Loucy (cell line): ENCODE measurements at regions not wholly inside any gene's neighbourhood (a gene's known extent, or its start where the extent isn't known, plus 50 kb on each side); places are given as distances from the start of the nearest gene placed in this dataset.
"Not testable (repeated sequence)": the region's sequence is repeated elsewhere in the genome, so short reads cannot be mapped to it uniquely, and the experiment has no call there.

Experiments
- H2AFZ ChIP-seq: fragments of 200-600 bp; sonication (generic); 2 replicates; pipeline ENCODE4 v1.6.0; 2016; ENCODE audit warnings: antibody characterized with exemption, mild to moderate bottlenecking, low read length, moderate library complexity
- H3F3A ChIP-seq: fragments of 200-600 bp; 2 replicates; pipeline ENCODE4 v1.6.0; 2016; ENCODE audit warnings: antibody characterized with exemption, low read depth, mild to moderate bottlenecking
- H3K27me3 ChIP-seq: fragments of 200-600 bp; sonication (generic); 2 replicates; pipeline ENCODE4 v1.6.1; 2014; ENCODE audit warnings: low read length, mild to moderate bottlenecking; ENCODE audit not compliant: insufficient read depth, poor library complexity, severe bottlenecking
- H3K36me3 ChIP-seq: fragments of 200-600 bp; sonication (generic); 2 replicates; pipeline ENCODE4 v1.6.1; 2016; ENCODE audit warnings: low read length; ENCODE audit not compliant: insufficient read depth
- H3K4me1 ChIP-seq: fragments of 200-600 bp; sonication (generic); 2 replicates; pipeline ENCODE4 v1.5.1; 2014; ENCODE audit warnings: low read length, mild to moderate bottlenecking; ENCODE audit not compliant: insufficient read depth, poor library complexity, severe bottlenecking
- H3K4me2 ChIP-seq: fragments of 200-600 bp; sonication (generic); 2 replicates; pipeline ENCODE4 v1.6.0; 2014; ENCODE audit warnings: antibody characterized with exemption, low read length, low read depth, mild to moderate bottlenecking; ENCODE audit not compliant: poor library complexity, severe bottlenecking
- H3K4me3 ChIP-seq: fragments of 200-600 bp; sonication (generic); 2 replicates; pipeline ENCODE4 v1.5.1; 2014; ENCODE audit warnings: low read length, mild to moderate bottlenecking, mixed read lengths; ENCODE audit not compliant: poor library complexity, severe bottlenecking
- H3K79me2 ChIP-seq: fragments of 200-600 bp; sonication (generic); 2 replicates; pipeline ENCODE4 v1.6.1; 2014; ENCODE audit warnings: low read length; ENCODE audit not compliant: insufficient read depth
- H3K9ac ChIP-seq: fragments of 200-600 bp; sonication (generic); 2 replicates; pipeline ENCODE4 v1.6.0; 2014; ENCODE audit warnings: mild to moderate bottlenecking, low read depth, low read length, moderate library complexity; ENCODE audit not compliant: poor library complexity, severe bottlenecking
- H3K9me2 ChIP-seq: fragments of 200-600 bp; sonication (generic); replicated peaks from 2 replicates; pipeline ENCODE4 v1.6.1; 2016; ENCODE audit warnings: low read depth, low read length, mixed read lengths
- H3K9me3 ChIP-seq: fragments of 200-600 bp; sonication (generic); 2 replicates; pipeline ENCODE4 v1.6.1; 2014; ENCODE audit warnings: mild to moderate bottlenecking, antibody characterized with exemption, low read length, low read depth; ENCODE audit not compliant: insufficient read depth
- H4K20me1 ChIP-seq: fragments of 200-600 bp; sonication (generic); 2 replicates; pipeline ENCODE4 v1.6.0; 2014; ENCODE audit warnings: antibody characterized with exemption, low read length, mild to moderate bottlenecking; ENCODE audit not compliant: insufficient read depth, poor library complexity, severe bottlenecking
- EZH2phosphoT487 ChIP-seq: fragments of 200-600 bp; IDR thresholded peaks from 2 replicates; pipeline ENCODE4 v1.6.1; 2018; ENCODE audit warnings: antibody characterized with exemption, mild to moderate bottlenecking, moderate library complexity, borderline replicate concordance
- TF ChIP-seq, protein P1 (sequence below): fragments of 200-600 bp; sonication (generic); conservative IDR thresholded peaks from 2 replicates; pipeline ENCODE4 v1.5.1; 2014; ENCODE audit warnings: mild to moderate bottlenecking, antibody characterized with exemption, low read length

- no peak overlapping the region for H2AFZ ChIP-seq
- H3K79me2 ChIP-seq = no peaks in the 10 kb centered on the region
- H3K27me3 ChIP-seq = no peaks in the 10 kb centered on the region
- H3K4me3 ChIP-seq = no peak overlapping the region
- no peaks in the 10 kb centered on the region for H4K20me1 ChIP-seq
- no peaks in the 10 kb centered on the region for H3K36me3 ChIP-seq
- no peak overlapping the region for H3K9ac ChIP-seq
- TF ChIP-seq, protein P1, sequence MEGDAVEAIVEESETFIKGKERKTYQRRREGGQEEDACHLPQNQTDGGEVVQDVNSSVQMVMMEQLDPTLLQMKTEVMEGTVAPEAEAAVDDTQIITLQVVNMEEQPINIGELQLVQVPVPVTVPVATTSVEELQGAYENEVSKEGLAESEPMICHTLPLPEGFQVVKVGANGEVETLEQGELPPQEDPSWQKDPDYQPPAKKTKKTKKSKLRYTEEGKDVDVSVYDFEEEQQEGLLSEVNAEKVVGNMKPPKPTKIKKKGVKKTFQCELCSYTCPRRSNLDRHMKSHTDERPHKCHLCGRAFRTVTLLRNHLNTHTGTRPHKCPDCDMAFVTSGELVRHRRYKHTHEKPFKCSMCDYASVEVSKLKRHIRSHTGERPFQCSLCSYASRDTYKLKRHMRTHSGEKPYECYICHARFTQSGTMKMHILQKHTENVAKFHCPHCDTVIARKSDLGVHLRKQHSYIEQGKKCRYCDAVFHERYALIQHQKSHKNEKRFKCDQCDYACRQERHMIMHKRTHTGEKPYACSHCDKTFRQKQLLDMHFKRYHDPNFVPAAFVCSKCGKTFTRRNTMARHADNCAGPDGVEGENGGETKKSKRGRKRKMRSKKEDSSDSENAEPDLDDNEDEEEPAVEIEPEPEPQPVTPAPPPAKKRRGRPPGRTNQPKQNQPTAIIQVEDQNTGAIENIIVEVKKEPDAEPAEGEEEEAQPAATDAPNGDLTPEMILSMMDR = no peak
- TF ChIP-seq EZH2phosphoT487 = no peak
- H3K4me1 ChIP-seq = no peaks in the 10 kb centered on the region
- no peak overlapping the region for H3K4me2 ChIP-seq
- H3F3A ChIP-seq = no peaks in the 10 kb centered on the region
- no peaks in the 10 kb centered on the region for H3K9me2 ChIP-seq
- H3K9me3 ChIP-seq = no peaks in the 10 kb centered on the region
Observed at GRCh38 chr10:61197057-61197456, 253.1 kb upstream of the RHOBTB1 start.

- H4K20me1 ChIP-seq = no peaks in the 10 kb centered on the region
- no peaks in the 10 kb centered on the region for H3K27me3 ChIP-seq
- TF ChIP-seq, protein P1 = no peak
- no peak for TF ChIP-seq EZH2phosphoT487
- H3K4me3 ChIP-seq = no peak overlapping the region
- H3K9me3 ChIP-seq = no peaks in the 10 kb centered on the region
- no peak overlapping the region for H3K4me2 ChIP-seq
- no peak overlapping the region for H3K9ac ChIP-seq
- no peaks in the 10 kb centered on the region for H3F3A ChIP-seq
- H3K4me1 ChIP-seq = no peaks in the 10 kb centered on the region
- H2AFZ ChIP-seq = no peak overlapping the region
- no peaks in the 10 kb centered on the region for H3K9me2 ChIP-seq
- H3K79me2 ChIP-seq = no peaks in the 10 kb centered on the region
- H3K36me3 ChIP-seq = no peaks in the 10 kb centered on the region
Observed at GRCh38 chr10:61195211-61195610, 251.2 kb upstream of the RHOBTB1 start.

- not testable (repeated sequence) for H3K4me2 ChIP-seq, H3K9me3 ChIP-seq, H3K4me3 ChIP-seq, H3K36me3 ChIP-seq, H2AFZ ChIP-seq, H3F3A ChIP-seq, H3K9ac ChIP-seq, H3K9me2 ChIP-seq, H3K79me2 ChIP-seq, H4K20me1 ChIP-seq, H3K27me3 ChIP-seq
- peaks cover 11% of the 10 kb centered on the region for H3K4me1 ChIP-seq
Observed at GRCh38 chr10:61192589-61192988, 248.6 kb upstream of the RHOBTB1 start.

GRCh38 chr10:61192042-61192441 lies 248.1 kb upstream of the RHOBTB1 start:
- Histone ChIP-seq H3K79me2 (no peaks in the 10 kb centered on the region), H3K9me2 (no peaks in the 10 kb centered on the region), H2AFZ (no peak overlapping the region), H3K9me3 (no peaks in the 10 kb centered on the region), H3K27me3 (no peaks in the 10 kb centered on the region), H3K9ac (no peak overlapping the region), H3F3A (no peaks in the 10 kb centered on the region), H3K36me3 (no peaks in the 10 kb centered on the region), H3K4me1 (peaks cover 11% of the 10 kb centered on the region), H3K4me3 (no peak overlapping the region), H3K4me2 (no peak overlapping the region), H4K20me1 (no peaks in the 10 kb centered on the region)
- no peak for TF ChIP-seq EZH2phosphoT487
- TF ChIP-seq, protein P1 = no peak
